ENCODE measurements at regions not wholly inside any gene's neighbourhood (a gene's known extent, or its start where the extent isn't known, plus 50 kb on each side); places are given as distances from the start of the nearest gene placed in this dataset.
A peak's percentile ranks its signal among the peaks of the same experiment; 100 is the strongest.
"Not testable (repeated sequence)": the region's sequence is repeated elsewhere in the genome, so short reads cannot be mapped to it uniquely, and the experiment has no call there.

- DNase-seq (ENCODE audit: low spot score) = no peak
These were observed 153.0 kb upstream of the PDE1C start for GRCh38 chr7:32223071-32223650.

- no peak for DNase-seq (ENCODE audit: low spot score)
These were observed 152.2 kb upstream of the PDE1C start for GRCh38 chr7:32222251-32222900.

- no peak for DNase-seq (ENCODE audit: low spot score)
These were observed 151.5 kb upstream of the PDE1C start for GRCh38 chr7:32221736-32222135.

- no peak for DNase-seq (ENCODE audit: low spot score)
These were observed 150.8 kb upstream of the PDE1C start for GRCh38 chr7:32221056-32221455.

DNA sequence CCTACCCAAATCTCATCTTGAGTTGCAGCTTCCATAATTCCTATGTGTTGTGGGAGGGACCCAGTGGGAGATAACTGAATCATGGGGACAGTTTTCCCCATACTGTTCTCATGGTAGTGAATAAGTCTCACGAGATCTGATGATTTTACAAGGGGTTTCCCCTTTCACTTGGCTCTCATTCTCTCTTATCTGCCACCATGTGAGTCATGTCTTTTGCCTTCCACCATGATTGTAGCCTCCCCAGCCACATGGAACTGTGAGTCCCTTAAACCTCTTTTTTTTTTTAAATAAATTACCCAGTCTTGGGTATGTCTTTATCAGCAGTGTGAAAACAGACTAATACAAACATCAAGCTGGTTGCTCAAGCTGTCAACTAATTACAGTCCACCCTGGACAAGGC is 149.6 kb upstream of the PDE1C start:
- not testable (repeated sequence) for DNase-seq (ENCODE audit: low spot score)

DNA sequence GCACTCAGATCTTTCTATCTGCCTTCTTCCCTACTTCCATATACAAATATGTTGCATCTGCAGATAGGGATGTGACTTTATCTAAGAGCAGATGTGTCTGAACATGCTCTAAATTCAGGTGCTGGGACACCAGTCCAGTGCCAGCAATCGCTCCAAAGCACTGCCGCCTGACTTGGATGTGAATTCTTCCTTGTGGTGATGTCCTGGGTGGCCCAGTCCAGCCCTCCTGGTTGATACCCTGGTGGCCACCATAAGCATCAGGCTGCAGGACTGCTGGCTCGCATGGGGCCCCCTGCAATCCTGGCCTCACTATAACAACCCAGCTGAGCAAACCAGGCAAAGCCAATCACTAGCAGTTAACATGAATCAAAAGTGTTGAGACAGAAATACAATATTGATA is 149.2 kb upstream of the PDE1C start:
- no peak for DNase-seq (ENCODE audit: low spot score)

GRCh38 chr7:32218741-32219288 is 148.6 kb upstream of the PDE1C start:
- peak; percentile 10 for DNase-seq (ENCODE audit: low spot score)

- no peak for DNase-seq (ENCODE audit: low spot score)
These were observed 147.9 kb upstream of the PDE1C start for GRCh38 chr7:32218154-32218467.

DNA sequence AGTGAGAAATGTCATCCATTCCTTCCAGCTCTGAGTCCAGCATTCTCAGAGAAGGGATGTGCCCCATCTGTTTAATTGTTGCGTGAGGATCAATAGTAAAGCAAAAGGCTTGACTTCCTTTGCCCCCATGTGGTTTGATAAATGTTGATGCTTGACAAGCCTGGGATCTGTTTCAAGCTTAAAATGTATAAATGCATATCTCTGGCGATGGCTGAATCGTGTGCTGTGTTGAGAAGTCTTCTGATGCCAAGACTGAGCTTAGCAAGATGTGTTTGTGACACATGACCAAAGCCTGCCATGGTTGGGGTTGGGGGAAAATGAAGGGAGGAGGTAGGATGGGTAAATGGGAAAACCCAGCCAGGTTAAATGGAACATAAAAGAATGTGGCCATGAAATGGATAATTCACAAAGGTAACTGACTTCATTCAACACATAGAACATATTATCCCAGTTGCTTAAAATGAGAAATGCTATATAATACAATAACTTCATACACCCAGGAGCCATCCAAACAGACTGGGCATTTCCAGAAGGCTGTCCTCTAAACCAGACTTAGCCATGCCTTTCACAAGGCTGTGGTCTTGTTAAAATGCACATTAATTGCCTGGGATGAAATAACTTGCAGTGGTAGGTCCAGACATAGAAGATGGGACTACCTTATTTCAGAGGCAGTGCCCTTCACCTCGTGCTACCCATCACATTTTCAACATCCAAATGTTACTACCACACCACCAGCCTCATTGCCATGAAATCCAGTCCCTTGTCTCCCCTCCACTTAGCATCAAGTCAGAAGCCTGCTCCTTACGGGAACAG is 147.3 kb upstream of the PDE1C start:
- DNase-seq (ENCODE audit: low spot score) = no peak

GRCh38 chr7:32216759-32217158 is 146.6 kb upstream of the PDE1C start:
- no peak for DNase-seq (ENCODE audit: low spot score)

GRCh38 chr7:32215697-32216096 is 145.5 kb upstream of the PDE1C start:
- DNase-seq (ENCODE audit: low spot score) = no peak

DNA sequence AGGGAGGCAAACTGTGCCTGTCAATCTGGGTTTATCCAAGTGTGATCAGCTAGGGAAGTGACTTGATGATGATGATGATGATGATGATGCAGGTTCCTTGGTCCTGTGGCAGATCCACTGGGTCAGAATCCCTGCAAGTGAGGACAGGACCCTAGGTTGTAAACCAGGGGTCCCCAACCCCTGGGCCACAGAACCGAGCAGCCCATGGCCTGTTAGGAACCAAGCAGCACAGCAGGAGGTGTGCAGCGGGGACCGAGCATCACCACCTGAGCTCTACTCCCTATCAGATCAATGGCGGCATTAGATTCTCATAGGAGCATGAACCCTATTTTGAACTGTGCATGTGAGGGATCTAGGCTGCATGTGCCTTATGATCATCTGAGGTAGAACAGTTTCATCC is 144.7 kb upstream of the PDE1C start:
- no peak for DNase-seq (ENCODE audit: low spot score)

DNA sequence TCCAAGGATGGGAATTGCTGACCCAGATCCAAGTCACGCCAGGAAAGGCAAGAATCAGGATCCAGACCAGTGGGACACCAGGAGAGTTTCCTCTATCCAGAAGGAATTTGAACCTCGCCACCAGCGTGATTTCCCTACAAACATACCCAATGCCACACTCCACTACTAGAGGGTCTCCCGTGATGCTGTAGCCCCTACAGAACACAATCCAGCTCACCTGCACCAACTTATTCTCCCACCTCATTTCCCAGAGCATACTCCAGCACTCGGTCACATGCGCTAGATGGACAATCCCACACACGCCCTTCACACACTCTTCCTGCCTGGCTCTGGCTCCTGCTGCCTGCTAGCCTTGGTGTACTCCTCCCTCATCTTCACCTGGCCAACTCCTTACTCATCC is 142.1 kb upstream of the PDE1C start:
- no peak for DNase-seq (ENCODE audit: low spot score)

DNA sequence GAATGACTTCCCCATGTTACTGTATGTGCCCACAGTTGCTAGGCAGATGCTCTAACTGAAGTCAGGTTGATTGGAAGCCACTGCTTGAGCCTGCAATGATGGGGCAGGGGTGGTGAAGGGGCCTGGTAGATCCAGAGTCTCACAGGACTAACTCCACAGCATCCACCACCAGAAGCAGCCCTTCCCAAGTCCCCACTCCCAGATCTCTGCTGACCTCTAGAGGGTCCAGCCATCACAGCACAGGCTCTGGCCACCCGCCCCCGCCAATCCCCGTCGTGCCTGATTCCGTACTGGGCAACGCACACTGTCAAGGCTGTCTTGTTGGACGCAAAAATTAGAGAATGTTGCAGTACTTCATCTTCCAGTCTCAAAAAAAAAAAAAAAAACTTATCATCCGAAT is 136.8 kb upstream of the PDE1C start:
- peak; percentile 29 for DNase-seq (ENCODE audit: low spot score)

- DNase-seq (ENCODE audit: low spot score) = no peak
These were observed 136.3 kb upstream of the PDE1C start for GRCh38 chr7:32206488-32206887.

GRCh38 chr7:32205298-32205824 is 135.2 kb upstream of the PDE1C start:
- not testable (repeated sequence) for DNase-seq (ENCODE audit: low spot score)

- DNase-seq (ENCODE audit: low spot score) = peak; percentile 90
These were observed 134.3 kb upstream of the PDE1C start for GRCh38 chr7:32204361-32205018.

DNA sequence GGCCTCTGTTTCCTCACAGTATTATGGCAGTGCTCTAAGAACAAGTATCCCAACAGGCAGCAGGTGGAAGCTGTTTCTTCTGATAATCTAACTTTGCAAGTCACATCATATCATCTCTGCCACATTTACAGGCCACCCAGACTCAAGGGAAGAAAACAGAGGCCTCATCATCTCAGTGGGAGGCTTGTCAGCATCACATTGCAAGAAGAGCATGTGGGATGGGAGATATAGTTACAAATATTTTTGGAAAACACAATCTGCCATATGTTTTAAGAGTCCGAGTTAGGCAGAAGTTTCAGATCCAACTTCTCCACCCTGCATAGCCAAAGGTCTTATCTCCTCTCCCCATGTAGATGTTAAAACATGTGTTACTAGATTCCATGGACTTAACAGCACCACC is 130.4 kb upstream of the PDE1C start:
- DNase-seq (ENCODE audit: low spot score) = no peak

- DNase-seq (ENCODE audit: low spot score) = no peak
These were observed 124.3 kb upstream of the PDE1C start for GRCh38 chr7:32194537-32194936.

- DNase-seq (ENCODE audit: low spot score) = no peak
These were observed 121.1 kb upstream of the PDE1C start for GRCh38 chr7:32191305-32191704.

DNA sequence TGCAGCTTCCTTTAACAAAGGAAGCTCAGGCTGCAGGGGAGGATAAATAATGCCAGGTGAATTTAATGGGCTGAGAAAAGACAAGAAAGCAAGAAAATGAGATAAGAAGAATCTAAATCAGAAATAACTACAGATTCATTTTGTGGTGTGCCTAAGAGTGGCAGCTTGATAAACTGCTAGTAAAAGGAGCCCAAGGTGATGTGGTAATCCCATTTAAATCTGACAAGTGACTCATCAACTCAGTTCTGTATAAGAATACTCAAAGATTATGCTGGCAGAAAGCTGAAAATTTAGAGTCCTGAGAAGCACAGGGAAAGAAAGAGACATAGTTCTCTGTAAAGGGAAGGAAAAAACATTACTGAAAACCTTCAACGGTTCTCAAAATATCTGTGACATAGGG is 109.4 kb upstream of the PDE1C start:
- no peak for DNase-seq (ENCODE audit: low spot score)

DNA sequence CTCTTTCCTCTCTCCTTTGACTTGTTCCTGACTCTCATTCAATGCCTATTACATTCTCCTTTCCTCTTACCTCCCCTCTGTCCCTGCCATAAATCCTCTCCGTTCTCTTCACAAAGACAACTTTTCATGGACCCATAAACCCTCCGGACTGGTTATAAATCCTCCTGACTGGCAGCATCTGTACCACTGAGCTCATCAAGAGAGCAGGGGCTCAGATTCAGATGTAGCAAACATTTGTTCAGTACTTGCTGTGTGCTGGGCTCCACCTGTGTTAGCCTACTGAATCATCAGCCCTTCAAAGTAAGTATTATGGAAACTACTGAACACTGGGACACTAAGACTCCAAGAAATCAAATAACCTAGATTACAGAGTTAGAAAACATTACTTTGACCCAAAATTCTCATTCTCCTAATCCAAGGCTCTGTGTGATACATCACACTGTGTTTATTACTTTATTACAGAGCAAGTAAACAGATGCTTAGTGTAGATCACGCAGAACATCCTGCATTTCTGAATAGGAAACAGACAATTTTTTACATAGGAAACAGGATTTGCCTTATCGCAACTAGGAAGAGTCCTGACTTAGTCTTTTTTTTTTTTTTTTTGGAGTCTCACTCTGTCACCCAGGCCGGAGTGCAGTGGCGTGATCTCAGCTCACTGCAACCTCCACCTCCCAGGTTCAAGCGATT is 108.6 kb upstream of the PDE1C start:
- no peak for DNase-seq (ENCODE audit: low spot score)

Measured in SW480 (cell line).